ENCODE measurements at regions not wholly inside any gene's neighbourhood (a gene's known extent, or its start where the extent isn't known, plus 50 kb on each side); places are given as distances from the start of the nearest gene placed in this dataset.

DNA sequence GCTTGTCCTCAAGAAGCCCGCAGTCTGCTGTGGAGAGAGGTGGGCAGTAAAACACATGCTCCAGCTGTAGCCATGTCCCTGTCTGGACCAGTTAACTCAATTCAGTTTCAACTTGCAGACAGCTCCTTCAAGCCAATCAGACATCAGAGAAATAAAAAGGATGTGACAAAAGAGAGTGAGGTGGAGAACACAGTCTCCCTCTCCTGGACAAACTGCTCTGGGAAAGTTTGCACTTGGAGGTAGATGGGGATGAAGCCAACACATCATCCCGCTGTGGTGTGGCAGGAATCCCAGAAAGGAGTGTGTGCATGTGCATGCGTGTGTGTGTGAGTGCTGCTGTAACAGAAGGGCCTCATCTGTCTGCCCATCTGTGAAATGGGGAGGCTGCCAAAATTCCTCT, 358.6 kb upstream of the ASIC2 start:
- TF ChIP-seq, protein P1, sequence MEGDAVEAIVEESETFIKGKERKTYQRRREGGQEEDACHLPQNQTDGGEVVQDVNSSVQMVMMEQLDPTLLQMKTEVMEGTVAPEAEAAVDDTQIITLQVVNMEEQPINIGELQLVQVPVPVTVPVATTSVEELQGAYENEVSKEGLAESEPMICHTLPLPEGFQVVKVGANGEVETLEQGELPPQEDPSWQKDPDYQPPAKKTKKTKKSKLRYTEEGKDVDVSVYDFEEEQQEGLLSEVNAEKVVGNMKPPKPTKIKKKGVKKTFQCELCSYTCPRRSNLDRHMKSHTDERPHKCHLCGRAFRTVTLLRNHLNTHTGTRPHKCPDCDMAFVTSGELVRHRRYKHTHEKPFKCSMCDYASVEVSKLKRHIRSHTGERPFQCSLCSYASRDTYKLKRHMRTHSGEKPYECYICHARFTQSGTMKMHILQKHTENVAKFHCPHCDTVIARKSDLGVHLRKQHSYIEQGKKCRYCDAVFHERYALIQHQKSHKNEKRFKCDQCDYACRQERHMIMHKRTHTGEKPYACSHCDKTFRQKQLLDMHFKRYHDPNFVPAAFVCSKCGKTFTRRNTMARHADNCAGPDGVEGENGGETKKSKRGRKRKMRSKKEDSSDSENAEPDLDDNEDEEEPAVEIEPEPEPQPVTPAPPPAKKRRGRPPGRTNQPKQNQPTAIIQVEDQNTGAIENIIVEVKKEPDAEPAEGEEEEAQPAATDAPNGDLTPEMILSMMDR (IDR thresholded peaks at IDR 0.05), result no peak
- no peak for TF ChIP-seq POLR2A (IDR thresholded peaks at IDR 0.05)
- no peak for TF ChIP-seq EP300 (IDR thresholded peaks at IDR 0.05)
